ENCODE measurements at regions not wholly inside any gene's neighbourhood (a gene's known extent, or its start where the extent isn't known, plus 50 kb on each side); places are given as distances from the start of the nearest gene placed in this dataset.

DNA sequence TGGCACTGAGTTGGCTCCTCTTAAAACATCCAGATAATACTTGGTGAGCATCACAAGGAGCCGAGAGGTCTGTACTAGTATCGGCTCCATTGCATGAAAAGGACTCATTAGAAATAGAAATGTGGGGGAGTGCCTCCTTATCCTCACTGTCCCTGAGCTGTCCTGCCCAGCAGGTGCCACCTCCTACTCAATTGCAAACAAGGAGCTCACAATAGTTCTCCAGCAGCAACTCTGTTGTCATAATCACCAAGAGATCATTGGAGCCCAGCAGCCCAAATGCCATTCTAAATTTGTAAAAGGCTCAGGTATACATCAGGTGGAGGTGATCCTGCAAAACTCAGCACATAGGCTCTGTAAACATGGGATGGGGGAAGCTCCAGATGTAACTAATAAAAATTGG, 99.1 kb downstream of the PLK2 start:
- TF ChIP-seq CTCF (IDR thresholded peaks at IDR 0.05; ENCODE audit: low read depth, low read length) (no peak), MAX (IDR thresholded peaks at IDR 0.05; ENCODE audit: low read depth, low read length) (no peak)
